Activated T-cell treated with anti-CD3 and anti-CD28 coated beads, Interleukin-2, amount 50 U/mL, for 48 hours (primary cell): ENCODE measurements at regions not wholly inside any gene's neighbourhood (a gene's known extent, or its start where the extent isn't known, plus 50 kb on each side); places are given as distances from the start of the nearest gene placed in this dataset.
A peak's percentile ranks its signal among the peaks of the same experiment; 100 is the strongest.

Experiments used
- DNase-seq, 2 experiments: peaks; one replicate each; pipeline ENCODE4 v3.0.0-alpha.2; 2020

DNA sequence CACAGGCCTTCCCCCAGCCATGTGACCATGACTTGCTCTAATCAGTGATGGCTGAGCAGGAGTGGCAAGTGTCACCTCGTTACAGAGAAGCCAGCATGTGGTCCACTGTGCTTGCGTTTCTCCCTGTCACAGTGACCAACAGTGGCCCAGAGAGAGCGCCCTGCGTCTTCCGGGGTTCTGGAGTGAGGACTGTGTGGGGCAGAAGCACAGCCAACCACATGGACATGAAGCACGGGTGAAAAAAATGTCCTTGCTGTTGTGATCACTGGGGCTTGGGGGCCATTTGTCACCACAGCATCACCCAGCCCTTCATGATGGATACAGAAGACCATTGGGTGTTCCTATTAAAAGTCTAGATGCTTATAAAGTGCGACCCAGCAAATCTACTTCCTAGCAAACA lies 174.6 kb upstream of the C14orf180 start:
- DNase-seq = no peak

DNA sequence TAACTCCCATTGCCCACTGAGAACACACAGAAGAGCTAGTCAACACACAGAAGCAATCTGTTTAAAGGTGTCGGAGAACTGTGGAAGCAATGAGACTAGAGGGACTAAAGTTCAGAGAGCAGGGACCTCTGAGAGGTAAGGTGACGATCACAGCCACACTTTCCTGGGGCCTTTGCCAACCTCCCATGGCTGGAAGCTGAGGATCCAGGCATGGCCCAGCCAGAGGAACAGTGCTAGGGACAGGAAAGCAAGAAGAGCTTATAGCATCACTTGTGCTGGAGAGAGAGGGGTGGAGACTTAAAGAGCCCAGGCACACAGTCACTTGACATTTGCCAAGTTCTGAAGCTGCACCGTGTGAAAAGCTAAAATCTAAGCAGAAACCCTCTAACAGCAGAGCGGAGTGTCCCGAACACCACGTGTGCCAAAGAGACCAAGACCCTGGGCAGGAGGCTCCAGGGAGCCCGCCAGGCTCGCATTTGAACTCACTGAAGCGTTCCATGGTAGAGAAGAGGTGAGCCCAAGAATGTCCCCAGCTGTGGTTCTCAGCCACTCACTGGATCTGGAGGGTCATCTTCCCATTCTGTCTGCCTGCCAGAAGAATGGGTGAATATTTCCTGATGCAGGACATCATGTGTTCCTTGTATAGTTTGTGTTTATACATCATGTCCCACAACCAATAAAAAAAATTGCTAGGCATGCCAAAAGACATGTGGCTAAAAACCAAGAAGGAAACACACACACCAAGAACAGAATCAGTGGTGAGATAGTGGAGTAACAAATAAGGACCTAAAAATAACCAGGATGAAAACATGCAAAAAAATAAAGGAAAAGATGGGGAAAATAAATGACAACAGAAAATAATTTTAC lies 174.0 kb upstream of the C14orf180 start:
- DNase-seq = peak in 1 of 2 experiments; percentile 5

DNA sequence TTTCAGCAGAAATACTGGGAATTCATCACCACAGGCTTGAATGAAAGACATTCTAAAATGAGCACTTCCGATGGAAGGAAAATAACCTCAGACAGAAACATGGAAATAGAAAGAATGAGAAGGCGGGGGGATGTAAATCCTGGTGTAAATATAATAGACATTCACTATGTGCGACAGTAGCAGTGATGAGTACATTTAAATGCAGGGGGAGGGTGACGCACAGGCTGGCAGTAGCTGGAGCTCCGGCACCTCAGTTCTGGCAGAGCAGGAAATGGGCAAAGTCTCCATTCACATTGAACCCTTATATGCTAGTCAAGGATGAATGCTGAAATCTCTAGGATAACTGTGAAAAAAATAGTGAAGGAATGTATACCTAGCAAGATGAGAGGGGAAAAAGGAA lies 172.7 kb upstream of the C14orf180 start:
- no peak for DNase-seq

DNA sequence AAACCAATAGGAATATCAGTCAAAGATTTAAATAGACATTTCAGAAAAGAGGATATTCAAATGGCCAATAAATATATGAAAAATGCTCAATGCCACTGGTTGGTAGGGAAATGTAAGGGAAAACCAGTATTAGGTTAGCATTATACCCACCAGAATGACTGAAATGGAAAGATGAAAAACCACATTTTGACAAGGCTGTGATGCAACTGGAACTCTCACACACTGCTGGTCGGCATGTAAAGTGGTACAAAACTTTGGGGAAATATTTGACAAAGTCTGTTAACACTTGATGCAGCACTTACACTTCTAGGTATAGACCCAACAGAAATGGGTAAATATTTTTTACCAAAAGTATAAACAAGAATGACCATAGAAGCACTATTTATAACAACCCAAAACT lies 163.2 kb upstream of the C14orf180 start:
- DNase-seq = no peak

DNA sequence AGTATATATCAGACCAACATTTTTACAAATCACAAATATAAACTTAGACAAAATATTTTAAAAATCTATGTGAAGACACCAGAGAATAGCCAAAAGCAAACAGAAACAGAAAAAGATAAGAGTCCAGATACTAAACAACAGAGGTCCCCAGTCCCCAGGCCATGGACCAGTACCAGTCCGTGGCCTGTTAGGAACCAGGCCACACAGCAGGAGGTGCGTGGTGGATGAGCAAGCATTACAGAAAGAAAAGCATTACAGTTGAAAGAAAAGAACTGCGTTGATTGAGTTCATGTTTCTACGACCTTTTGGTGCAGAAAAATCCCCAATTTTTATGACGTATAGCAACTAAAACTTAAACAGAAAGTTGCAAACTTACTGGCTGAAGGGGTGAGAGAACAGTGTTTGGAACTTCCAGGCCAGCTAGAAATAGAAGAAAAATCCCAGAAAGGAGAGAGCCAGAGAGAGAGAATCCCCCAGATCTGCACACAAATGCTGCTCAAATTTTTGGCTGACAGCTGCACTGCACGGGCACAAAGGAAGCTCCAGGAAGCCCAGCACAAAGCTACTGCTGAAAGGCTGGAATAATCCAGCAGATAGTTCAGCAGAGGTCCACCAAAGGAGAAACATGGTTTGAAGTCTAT lies 159.6 kb upstream of the C14orf180 start:
- no peak for DNase-seq

DNA sequence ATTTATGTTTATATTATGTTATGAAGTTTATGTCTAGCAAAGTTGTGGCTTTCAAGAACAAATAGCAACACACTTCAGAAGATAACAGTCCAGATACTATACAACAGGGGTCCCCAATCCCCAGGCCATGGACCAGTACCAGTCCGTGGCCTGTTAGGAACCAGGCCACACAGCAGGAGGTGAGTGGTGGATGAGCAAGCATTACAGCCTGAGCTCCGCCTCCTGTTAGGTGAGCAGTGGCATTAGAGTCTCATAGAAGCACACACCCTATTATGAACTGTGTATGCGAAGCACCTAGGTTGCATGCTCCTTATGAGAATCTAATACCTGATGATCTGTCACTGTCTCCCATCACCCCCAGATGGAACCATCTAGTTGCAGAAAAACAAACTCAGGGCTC lies 159.0 kb upstream of the C14orf180 start:
- peak in 1 of 2 experiments; percentile 10 for DNase-seq

DNA sequence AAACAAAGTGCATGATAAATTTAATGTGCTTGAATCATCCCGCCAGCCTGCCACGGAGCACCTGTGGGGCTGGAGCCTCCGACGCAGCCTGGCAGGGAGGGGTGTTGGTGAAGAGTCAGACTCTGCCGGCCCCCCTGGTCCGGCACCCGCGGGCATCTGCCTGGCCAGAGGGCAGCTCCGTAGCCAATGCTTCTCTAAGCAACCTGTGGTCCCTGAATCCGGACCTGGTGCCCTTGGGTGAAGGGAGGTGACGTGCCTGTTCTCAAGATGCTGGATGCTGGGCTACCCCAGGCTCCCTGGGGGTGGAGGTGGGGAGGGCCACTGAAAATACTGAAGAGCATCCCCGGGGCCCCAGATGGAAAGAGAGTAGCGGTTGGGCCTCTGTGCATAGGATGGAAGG lies 158.6 kb upstream of the C14orf180 start:
- DNase-seq = no peak

DNA sequence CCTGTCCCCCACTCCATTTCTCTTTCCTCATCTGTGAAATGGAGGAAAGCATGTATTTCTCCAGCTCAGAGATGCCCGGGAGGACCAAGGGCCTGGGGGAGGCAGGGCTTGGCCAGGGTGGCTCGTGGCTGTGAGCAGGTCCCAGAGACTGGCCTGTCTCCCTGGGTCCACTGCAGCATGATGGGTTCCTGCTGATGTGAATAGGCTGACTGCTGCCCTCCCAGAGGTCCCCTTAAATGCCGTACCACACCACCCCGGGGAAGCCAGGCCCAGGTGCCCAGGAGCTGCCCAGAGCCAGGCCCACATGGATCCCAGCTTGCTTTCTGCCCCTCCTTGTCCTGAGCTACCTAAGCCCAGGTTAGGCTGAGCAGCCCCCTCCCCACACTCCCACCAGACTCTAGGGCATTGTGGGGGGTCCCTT lies 158.2 kb upstream of the C14orf180 start:
- no peak for DNase-seq

DNA sequence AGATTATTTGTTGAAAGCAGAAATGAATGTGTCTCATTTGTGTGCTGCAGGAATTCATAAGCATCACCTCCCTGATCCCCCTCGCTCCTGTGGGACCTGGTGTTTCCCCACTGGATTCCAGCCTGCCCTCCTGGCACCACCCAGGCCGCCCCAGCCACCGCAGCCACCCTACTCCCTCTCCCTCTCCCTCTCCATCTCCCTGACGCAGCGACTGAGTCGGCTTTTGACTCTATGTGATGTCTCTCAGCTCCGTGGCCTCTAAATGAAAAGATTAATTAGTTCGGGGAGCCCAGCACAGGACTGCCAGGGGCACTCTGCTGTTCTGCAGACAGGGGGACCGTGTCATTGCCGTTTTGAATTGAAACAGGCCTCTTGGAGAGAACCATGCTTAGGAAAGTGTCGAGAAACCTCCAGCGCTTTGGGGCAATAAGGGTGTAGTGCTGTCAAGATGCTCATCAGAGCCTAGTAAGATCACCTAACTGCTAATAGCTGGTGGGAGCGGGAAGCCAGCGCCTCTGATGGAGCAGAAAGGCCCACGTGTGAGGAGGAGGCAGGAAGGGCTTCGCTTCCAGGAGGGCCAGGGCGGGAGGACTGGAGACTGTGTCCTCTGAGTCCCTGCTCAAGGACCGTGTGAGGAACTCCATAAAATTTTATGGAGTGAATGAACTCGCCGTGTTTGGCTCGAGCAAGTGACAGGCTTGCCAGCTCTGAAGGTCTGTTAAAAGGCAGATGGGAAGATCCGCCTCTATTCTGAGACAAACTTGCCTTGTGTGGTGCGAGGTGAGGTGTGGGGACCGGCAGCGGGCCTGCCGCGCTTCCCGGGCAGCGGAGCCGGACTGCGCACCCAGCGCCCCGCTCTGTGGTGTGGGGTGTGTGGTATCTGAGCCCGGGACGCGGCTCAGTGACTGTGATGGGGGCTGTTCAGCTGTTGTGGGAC lies 157.4 kb upstream of the C14orf180 start:
- peak; percentile 8 to 10 for DNase-seq

DNA sequence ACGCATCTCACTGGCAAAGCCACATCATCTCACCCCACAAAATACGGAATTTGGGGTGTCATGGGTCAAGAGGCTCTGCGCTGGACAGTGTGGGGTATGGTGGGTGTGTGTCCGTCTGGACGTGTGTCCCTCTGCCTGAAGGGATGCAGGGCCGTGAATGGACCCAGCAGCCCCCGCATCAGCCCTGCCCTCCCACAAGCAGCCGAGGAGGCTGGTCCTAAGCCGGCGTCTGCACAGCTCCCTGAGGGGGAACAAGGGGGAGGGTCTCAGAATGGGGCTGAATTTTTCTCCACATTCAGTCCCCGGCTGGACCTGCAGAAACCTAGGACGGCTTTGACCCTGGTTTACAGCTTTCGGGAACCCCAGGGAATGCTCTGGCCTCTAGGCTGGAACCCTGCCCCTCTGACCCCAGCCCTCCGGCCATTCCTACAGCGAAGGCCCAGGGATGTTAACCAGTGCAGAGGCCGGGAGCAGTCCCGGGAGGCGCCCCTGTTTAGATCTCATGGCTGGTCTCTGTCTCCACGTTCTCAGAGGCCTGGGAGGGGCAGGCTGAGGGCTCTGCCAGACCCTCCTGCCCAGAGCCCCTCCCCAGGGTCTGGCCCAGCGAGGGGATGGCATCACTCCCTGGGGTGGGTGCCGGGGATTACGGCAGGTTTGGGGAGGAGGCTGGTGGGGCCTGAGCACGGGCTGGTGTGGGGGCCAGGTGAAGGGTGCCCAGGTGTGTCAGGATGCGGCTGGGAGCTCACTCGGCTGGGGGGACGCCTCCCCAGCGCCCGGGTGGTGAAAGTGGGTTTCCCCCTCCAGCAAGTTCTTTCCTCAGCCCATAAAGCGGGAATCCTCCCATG lies 156.5 kb upstream of the C14orf180 start:
- peak in 1 of 2 experiments; percentile 7 for DNase-seq

DNA sequence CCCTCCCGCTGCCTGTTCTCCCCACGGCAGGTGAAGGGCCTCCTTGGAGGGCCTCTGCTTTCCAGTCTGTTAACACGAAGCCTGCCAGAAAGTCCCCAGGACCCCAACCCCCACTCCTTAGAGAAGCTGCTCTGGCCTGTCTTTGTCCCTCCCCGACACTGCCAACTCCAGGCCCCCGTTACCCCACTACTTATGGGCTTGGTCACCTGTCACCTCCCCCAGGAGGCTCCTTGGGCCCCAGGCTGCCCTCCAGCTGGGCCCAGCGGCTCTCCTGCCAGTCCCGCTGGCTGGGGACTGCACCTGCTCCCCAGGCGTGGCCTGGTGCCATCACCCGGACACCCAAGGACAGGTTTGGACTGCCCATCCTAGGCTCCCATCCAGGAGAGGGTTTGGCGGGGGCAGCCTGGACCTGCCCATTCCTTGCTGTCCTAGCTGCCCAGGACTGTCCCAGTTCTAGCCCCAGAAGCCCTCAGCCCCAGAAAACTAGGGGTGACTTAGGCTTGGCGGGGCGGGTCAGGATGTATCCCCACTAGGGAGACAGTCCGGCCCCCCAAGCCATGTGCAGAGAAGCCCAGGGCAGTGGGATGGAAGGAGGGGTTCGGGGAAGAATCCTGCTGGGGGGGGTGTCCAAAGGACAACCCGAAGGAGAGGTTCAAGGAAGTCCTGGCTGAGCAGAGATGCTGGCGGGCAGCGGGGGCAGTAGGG lies 155.7 kb upstream of the C14orf180 start:
- no peak for DNase-seq

DNA sequence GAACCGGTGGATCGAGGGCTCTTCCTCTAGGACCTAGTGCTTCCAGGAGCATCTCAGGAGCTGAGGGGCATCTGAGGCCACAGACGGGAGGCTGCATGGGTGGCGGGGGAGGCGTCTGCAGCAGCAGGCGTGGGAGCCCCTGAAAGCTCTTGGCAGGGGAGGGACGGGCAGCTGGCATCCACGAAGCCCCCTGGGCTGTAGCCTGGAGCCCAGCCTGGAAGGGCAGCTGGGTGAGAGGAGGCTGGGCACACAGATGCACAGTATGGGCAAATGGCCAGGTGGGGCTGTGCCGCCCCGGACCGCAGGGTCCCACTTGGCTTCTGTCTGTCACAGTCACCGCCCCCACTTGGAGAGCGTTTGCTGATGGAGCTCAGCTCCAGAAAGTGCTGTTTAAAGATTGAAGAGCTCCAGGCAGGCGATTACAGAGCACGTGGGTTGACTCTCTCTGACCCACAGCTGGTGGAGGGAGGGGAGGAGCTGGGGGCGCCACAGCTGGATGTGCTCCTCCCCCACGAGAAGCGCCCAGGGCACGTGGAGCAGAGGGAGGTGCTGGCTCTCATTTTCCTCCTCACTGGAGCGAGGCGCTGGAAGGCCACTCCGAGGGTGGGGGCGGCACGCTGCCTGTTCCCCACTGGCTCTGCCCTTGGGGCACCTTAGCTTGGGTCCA lies 155.0 kb upstream of the C14orf180 start:
- DNase-seq = peak; percentile 7 to 11

DNA sequence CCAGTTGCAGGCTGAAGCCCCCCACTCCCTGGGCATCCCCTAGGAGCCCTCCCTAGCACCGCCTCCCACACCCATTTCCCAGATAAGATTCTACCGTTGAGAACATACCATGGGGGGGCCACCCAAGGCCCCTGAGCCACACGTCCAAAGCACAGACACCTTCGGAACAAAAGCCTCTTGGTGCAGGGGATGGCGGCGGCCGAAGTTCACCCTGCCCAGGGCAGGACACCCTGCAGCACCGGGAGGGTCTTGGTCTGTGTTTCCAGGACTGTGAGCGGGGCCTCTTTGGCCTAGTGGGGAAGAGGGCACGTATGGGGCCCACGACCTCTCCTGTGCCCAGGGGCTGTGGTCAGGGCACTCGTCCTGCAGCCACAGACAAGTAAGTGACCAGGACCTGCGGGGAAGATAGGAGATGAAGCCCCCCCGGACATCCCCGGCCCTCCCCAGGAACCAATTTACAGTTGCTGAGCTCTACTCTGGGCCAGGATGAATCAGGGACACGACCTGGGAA lies 154.3 kb upstream of the C14orf180 start:
- DNase-seq = no peak

DNA sequence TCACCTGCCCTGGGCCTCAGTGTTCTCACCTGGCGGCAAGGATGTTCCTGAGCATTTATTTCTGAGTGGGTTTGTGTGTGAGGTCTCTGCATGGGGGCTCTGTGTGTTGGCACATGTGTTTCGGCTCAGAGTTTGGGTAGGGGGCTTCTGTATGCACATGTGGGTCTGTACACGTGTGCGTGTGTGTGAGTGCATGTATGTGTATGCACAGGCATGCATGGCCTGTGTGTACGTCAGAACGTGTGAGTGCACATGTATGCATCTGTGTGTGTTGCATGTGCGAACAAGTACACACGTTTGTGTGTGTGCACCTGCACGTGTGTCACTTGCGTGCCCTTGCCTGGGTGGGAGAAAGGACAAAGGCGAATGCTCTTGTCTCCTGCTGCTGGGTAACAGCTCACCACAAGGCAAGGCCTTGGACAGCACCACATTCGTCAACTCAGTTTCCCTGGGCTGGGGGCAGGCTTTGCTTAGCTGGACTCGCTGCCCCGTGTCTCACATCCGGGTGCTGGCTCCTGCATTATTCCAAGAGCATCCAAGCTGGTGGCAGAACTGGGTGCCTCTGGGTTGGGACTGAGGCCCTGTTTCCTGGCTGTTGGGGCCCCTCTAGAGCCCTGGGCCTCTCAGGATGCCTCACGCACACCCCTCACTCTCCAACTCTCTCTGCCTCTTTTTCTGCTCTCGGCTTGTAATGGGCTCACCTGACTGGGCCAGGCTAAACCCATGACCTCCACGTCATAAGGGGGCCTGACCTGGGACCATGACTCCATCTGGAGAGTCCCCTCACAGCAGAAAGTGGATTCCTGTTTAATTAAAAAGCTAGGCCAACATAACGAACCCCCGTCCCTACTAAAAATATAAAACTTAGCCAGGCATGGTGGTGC lies 153.6 kb upstream of the C14orf180 start:
- DNase-seq = peak; percentile 10 to 11

DNA sequence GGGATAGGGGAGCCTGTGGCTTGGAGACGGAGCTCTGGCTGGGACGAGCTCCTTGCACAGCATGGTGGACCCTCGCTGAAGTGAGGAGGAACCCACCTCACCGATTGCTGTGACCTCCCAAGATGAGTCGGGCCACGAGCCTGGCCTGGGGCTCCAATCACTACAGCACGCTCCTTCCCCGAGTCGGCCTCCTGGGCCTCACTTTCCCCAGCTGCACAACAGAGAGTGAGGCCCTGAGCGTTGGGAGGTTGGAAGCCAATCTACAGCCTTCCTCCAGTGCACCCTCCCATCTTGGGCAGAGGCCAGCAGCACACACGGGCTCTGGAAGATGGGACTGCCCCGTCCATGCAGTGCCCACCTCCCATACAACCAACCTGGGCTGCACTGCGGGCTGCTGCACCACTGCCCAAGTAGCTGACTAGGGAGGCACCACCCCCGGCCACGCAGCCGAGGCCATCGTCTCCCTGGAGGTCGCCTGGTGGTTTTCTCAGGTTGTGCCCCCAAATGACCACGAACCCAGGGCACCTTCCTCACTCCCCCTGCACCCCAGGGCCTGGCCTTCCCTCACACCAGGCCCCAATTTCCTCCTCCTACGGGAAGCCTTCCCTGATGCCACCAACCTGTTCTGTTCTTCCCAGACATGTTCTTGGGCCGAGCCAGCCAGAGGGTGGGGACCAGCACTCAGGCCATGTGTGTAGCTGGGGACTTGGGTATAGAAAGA lies 152.3 kb upstream of the C14orf180 start:
- peak in 1 of 2 experiments; percentile 7 for DNase-seq

DNA sequence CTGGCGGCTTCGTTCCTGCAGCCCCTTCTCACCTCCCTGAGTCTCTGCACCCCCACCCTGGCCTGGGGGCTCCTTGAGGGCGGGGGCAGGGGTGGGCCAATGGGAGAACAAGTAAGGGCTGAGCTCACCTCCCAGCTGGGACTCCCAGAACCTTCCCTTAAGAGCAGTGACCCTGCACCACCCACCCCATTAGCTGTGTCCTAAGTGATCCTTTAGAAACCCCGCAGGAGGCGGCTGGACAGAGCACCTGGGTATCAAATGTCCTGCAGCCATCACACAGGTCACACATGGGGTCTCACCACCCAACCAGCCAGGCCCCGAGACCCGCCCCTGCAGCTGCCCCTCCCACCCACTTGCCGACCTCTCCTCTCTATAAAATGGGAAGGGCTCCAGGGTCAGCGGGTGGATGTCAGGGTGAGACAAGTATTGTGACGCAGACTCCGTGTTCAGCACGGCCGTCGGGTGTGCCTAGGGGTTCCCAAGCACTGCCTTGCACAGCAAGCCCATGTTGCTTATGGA lies 151.2 kb upstream of the C14orf180 start:
- peak in 1 of 2 experiments; percentile 3 for DNase-seq

DNA sequence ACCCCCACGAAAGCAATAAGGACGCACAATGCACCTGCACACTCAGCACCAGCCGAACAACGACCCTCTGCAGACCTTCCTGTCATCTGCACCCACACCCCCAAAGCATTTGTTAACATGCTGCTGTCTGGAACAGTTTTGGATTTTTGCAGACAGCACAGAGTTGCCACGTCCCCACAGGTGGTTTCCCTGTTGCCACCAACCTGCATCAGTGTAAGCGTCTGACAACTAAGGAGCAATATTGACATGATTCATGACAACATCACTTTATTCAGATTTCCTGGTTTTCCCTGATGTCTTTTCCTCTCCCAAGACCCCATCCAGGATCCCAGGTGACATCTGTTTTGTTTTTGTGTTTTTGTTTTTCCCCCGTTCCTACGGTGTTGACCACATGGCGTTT lies 150.7 kb upstream of the C14orf180 start:
- peak in 1 of 2 experiments; percentile 8 for DNase-seq

DNA sequence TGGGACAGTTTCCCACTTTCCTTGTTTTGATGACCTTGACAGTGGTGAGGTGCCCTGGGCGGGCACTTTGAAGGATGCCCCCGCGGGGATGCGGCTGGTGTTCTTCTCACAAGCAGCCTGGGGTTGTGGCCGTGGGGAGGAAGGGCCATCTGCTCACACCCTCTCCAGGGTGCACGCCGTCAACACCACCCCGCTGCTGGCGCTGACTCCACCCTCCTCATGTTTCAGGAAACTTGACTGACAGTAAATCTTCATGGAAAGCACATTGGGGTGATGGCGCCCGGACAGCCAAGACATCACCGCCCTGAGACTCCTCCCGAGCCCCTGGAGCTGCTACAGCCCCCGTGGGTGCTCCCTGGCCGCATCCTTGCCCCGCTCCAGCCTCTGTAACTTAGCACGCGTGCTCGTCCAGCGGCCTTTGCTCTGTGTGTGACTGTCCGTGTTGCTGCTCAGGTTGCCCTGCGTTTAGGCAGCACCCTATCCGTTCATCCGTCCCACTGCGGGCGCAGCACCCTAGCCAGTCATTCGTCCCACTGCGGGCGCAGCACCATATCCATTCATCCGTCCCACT lies 150.2 kb upstream of the C14orf180 start:
- peak; percentile 4 to 13 for DNase-seq
